ENCODE measurements at regions not wholly inside any gene's neighbourhood (a gene's known extent, or its start where the extent isn't known, plus 50 kb on each side); places are given as distances from the start of the nearest gene placed in this dataset.

- ATAC-seq (no peak), DNase-seq (ENCODE audit: low spot score) (no peak)
Observed at GRCh38 chr21:22993822-22994574, 1995.8 kb downstream of the NCAM2 start.

- no peak for DNase-seq (ENCODE audit: low spot score)
Observed at GRCh38 chr21:23003951-23004350, 2005.7 kb downstream of the NCAM2 start.

GRCh38 chr21:23008601-23009202, 2010.5 kb downstream of the NCAM2 start:
- no peak for ATAC-seq
- DNase-seq (ENCODE audit: low spot score): no peak

More at GRCh38 chr21:23003951-23004350, 2005.7 kb downstream of the NCAM2 start:
- no peak for ATAC-seq

- ATAC-seq (no peak), DNase-seq (ENCODE audit: low spot score) (no peak)
Observed at GRCh38 chr21:23009360-23009759, 2011.2 kb downstream of the NCAM2 start.

DNA sequence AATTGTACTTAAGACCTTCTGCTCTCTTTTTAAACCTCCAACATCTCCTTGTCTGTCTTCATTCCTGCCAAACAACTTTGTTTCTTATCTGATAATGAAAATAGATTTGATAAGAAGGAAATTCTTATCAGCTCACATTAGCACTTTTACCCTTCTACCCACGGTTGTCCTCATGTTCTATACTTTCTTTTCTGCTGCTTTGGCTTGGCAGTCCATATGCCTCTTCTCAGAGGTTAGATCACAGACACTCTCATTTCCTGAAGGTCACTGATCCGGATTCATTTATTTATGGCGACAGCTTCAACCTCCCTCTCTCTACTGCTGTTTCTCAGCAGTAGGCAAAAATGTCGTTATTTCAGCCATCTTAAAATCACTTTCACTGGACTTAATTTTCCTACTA, 2015.8 kb downstream of the NCAM2 start:
- DNase-seq (ENCODE audit: low spot score) (no peak), ATAC-seq (no peak)

GRCh38 chr21:23016617-23017016, 2018.4 kb downstream of the NCAM2 start:
- DNase-seq (ENCODE audit: low spot score) (no peak), ATAC-seq (no peak)

DNA sequence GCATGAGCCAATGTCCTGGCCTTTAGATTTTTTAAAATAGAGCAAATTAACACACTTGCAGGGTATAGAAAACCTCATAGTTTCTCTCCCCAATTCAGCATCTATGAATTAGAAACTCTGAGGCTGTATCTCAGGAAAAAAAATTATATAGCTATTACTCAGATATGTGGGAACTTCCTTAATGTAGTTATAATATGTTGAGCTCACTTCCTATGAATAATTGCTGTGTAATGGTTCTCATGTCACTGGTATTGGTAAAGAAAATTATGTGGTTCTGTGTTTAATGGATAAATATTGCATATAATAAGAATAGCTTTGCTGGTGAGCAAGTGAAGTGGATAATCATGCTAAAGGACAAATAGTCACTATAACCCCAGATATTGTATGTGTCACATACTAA, 2019.8 kb downstream of the NCAM2 start:
- ATAC-seq: no peak
- DNase-seq (ENCODE audit: low spot score): no peak

- no peak for ATAC-seq
Observed at GRCh38 chr21:23020969-23021368, 2022.8 kb downstream of the NCAM2 start.

GRCh38 chr21:23021481-23021880, 2023.3 kb downstream of the NCAM2 start:
- DNase-seq (ENCODE audit: low spot score) (no peak), ATAC-seq (no peak)

More at GRCh38 chr21:23020969-23021368, 2022.8 kb downstream of the NCAM2 start:
- DNase-seq (ENCODE audit: low spot score): no peak

DNA sequence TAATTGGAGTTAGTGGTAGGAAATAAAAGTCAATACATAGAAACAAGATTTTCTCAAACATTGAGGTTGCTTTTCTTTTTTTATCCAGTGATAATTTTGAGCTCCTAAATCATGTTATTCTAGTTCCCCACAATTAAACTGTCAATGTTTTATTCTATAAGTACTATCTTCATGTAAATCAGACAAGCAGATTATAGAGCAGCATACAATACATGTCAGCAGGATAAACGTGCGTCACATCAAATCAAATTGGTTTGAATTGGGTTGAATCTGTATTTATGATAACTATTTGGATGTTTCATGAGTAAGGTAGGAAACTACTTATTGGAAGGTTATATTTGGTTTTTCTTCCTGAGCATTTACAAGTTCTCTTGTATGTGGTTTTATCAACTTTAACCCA, 2028.7 kb downstream of the NCAM2 start:
- DNase-seq (ENCODE audit: low spot score) (no peak), ATAC-seq (no peak)

- ATAC-seq (no peak), DNase-seq (ENCODE audit: low spot score) (no peak)
Observed at GRCh38 chr21:23039846-23040245, 2041.6 kb downstream of the NCAM2 start.

- no peak for DNase-seq (ENCODE audit: low spot score)
- ATAC-seq: no peak
Observed at GRCh38 chr21:23045955-23046354, 2047.7 kb downstream of the NCAM2 start.

DNA sequence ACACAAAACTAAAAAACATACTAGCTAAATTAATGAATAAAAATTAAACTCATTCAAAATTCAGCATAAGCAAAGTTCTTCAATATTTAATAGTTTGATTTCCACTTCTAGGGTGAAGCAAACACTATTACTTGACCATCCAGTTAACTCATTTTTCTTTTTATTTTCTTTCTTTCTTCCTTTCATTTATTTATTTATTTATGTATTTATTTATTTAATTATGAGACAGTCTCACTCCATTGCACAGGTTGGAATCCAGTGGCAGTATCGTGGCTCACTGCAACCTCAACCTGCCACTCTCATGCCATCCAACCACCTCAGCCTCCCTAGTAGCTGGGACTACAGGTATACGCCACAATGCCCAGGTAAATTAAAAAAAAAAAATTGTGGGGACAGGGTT, 2069.5 kb downstream of the NCAM2 start:
- DNase-seq (ENCODE audit: low spot score): no peak
- ATAC-seq: no peak

DNA sequence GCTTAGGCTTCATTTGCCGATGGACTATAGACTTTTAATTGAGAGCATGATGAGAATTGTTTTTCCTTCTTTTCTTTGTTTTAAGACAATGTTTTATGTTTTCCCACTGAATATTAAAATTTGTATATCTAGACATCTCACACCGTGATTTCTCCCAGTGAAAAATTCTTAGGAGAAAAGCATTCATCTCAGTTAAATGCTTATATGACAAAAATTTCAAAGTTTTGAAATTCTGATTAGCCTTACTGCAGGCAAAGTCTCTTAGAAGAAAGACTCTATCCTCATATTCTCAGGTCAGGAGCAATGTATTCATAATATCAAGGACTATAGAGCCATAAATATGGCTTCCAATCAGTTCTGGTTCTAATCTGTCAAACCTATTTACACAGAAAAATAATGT, 2085.0 kb downstream of the NCAM2 start:
- DNase-seq (ENCODE audit: low spot score) (no peak), ATAC-seq (no peak)

DNA sequence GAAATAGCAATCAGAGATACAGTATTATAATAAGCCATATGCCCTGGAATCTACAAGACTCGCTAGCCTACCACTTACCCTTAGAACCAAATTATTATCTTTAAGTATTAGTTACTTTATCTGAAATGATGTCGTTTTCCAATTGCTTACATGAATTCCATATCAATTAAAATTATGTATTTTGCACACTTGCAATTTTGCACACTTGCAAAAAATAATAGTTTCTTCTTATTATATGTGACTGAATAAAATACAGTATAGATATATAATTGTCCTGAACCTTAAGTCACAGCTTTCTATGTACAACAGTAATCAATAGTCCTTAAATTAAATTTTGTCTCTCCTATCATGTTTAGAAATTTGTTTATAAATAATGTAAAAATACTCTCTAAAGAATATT, 2095.1 kb downstream of the NCAM2 start:
- DNase-seq (ENCODE audit: low spot score) (no peak), ATAC-seq (no peak)

GRCh38 chr21:23099185-23099584, 2101.0 kb downstream of the NCAM2 start:
- ATAC-seq (no peak), DNase-seq (ENCODE audit: low spot score) (no peak)

DNA sequence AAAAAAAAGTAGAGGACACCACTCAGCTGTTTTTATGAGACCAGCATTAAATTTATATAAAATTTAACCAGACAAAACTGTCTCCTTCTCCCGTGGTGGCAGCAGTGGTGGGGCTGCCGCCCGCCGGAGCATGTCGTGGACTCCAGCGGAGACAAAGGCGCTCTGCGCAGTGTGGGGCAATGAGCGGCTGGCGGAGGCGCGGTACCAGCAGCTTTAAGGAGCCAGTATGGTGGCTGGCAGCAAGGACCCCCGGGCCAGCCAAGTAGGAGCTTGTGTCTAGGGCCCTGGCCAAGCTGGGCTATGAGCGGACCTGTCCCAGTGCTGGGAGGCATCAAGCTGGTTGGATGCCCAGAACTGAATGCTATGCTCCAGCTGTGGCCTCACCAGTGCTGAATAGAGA, 2102.9 kb downstream of the NCAM2 start:
- no peak for DNase-seq (ENCODE audit: low spot score)

DNA sequence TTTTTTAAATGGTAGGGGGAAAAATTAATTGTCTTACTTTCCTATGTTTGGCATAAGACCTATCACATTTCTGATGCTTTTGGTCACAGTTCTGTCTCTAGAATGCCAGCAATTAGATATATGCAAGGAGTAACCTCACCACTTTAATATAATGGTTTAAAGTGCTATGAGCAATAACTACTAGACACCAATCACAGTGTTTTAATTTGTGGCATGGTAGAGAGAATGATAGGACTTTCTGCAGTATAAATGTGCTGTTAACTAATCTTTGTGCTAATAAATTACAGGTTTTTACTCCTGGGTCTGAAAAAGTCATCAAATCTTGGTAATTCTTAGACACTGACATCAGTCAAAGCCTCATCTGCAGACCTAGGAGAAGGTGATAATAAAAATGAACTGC, 2110.3 kb downstream of the NCAM2 start:
- DNase-seq (ENCODE audit: low spot score) (no peak), ATAC-seq (no peak)

More for the DNA sequence above, 2102.9 kb downstream of the NCAM2 start:
- no peak for ATAC-seq

DNA sequence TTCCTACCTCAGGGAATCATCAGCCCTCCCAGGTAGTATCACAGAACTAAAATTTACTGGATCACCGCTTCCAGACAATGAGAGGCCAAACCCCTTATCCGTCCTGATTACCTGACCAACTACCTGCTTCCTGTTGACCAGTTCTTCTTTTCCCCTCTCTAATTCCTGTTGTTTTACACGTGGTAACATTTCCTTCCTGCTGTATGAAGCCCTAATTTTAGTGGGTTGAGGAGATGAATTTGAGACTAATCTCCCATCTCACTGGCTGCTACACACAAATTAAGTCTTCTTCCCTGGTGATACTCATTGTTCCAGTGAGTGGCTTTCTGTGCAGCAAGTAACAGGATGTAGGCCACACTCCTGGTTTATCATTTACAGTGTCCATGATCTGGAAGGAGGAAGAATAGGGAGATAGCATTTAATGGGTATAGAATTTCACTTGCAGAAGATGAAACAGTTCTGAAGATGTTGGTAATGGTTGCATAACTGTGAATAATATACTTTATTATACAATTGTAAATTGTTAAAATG, 2112.9 kb downstream of the NCAM2 start:
- DNase-seq (ENCODE audit: low spot score) (no peak), ATAC-seq (no peak)

- DNase-seq (ENCODE audit: low spot score): no peak
- ATAC-seq: no peak
Observed at GRCh38 chr21:23119491-23119890, 2121.3 kb downstream of the NCAM2 start.

- DNase-seq (ENCODE audit: low spot score): no peak
Observed at GRCh38 chr21:23127973-23128372, 2129.8 kb downstream of the NCAM2 start.

DNA sequence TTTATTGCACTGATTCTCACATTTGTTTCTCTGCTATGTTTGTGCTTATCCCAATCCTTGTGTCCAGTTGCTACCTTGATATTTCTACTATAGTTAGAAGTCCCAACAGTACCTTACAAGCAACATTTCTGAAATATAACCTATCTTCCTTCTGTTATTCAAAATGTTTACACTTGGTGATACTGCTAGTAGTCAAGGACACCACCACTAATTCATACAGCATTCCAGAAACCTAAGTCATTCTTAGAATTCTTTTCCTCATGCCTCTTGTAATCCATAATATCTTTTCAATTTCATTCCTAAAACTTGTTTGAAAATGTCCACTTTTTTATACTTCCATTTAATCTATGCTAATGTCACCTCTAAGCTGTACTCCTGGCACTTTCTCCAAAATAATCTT, 2132.1 kb downstream of the NCAM2 start:
- ATAC-seq: no peak
- DNase-seq (ENCODE audit: low spot score): no peak

More at GRCh38 chr21:23127973-23128372, 2129.8 kb downstream of the NCAM2 start:
- no peak for ATAC-seq

Data from left lobe of liver (tissue), 2 donors.